ENCODE measurements at regions not wholly inside any gene's neighbourhood (a gene's known extent, or its start where the extent isn't known, plus 50 kb on each side); places are given as distances from the start of the nearest gene placed in this dataset.

DNA sequence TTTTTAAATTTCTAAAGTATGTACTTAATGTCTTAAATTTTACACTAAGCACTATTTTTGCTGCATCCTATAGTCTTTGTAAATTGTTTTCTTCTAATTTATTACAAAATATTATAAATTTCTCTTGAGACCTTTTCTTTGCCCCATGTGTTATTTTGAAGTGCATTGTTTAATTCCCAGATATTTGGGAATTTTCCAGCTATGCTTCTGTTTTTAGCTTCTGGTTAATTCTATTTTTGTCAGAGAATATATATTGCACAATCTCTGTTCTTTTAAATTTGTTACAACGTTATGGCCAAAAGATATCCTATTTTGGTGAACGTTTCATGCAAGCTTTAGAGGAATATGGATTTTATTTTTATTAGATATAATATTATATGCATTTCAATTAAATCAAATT, 917.4 kb upstream of the MIR17HG start:
- intact Hi-C loops (cut with DNase I) = loop anchor here (5.0 kb wide), 1 partner anchor 1733 kb away; no protein-coding TSS in a partner anchor

DNA sequence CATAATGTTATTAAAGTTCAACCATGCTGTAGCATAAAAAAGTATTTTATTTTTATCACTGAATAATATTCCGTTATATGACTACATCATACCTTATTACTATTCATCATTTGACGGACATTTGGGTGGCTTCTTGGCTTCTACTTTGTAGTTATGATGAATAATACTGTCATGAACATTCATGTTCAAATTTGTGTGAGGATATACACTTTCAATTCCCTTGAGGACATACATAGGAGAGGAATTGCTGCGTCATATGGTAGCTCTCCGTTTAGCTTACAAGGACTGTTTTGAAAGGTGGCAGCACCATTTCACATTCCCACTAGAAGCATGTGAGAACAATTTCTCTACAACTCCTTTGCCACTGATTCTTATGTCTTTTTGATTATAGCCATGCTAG, 910.8 kb upstream of the MIR17HG start:
- Histone ChIP-seq H3K27ac (no peak overlapping the region), H3K36me3 (no peaks in the 10 kb centered on the region), H3K4me3 (no peak overlapping the region), H3K4me1 (no peaks in the 10 kb centered on the region), H3K9me3 (no peaks in the 10 kb centered on the region), H3K27me3 (no peaks in the 10 kb centered on the region)
- intact Hi-C loops (cut with DNase I) = no loop called here
- TF ChIP-seq POLR2A (IDR thresholded peaks at IDR 0.05) = no peak
- TF ChIP-seq, protein P1, sequence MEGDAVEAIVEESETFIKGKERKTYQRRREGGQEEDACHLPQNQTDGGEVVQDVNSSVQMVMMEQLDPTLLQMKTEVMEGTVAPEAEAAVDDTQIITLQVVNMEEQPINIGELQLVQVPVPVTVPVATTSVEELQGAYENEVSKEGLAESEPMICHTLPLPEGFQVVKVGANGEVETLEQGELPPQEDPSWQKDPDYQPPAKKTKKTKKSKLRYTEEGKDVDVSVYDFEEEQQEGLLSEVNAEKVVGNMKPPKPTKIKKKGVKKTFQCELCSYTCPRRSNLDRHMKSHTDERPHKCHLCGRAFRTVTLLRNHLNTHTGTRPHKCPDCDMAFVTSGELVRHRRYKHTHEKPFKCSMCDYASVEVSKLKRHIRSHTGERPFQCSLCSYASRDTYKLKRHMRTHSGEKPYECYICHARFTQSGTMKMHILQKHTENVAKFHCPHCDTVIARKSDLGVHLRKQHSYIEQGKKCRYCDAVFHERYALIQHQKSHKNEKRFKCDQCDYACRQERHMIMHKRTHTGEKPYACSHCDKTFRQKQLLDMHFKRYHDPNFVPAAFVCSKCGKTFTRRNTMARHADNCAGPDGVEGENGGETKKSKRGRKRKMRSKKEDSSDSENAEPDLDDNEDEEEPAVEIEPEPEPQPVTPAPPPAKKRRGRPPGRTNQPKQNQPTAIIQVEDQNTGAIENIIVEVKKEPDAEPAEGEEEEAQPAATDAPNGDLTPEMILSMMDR (IDR thresholded peaks at IDR 0.05) = no peak
- no peak for TF ChIP-seq POLR2AphosphoS5 (IDR thresholded peaks at IDR 0.05; ENCODE audit: insufficient read depth in 1 of 2, low read depth in 1 of 2)
- no peak for DNase-seq (ENCODE audit: extremely low spot score in 2 of 2)

More for the DNA sequence above, 917.4 kb upstream of the MIR17HG start:
- Histone ChIP-seq H3K36me3 (no peaks in the 10 kb centered on the region), H3K4me1 (no peaks in the 10 kb centered on the region), H3K27me3 (no peaks in the 10 kb centered on the region), H3K9me3 (no peaks in the 10 kb centered on the region), H3K4me3 (no peak overlapping the region), H3K27ac (no peak overlapping the region)
- TF ChIP-seq POLR2AphosphoS5 (IDR thresholded peaks at IDR 0.05; ENCODE audit: insufficient read depth in 1 of 2, low read depth in 1 of 2) (no peak), POLR2A (IDR thresholded peaks at IDR 0.05) (no peak)
- TF ChIP-seq, protein P1 (IDR thresholded peaks at IDR 0.05) = no peak
- no peak for DNase-seq (ENCODE audit: extremely low spot score in 2 of 2)

DNA sequence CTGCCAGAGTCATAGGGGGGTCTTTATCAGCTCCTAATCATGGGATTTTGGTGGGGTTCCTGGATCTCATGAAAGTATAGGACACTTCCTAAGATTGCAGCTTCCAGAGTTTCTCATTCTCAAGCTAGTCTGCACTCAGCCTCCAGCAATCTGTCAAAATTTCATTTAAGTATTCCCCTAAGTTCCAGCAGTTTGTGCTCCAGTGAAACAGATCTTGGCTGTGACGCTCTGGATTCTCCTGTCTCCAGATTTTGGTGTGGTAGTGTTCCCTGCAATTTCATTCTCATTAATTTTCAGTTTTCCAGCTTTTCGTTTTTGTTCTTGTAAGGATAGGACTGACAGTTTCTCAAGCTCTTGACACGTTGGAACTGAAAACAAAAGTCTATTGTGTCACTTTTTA, 908.9 kb upstream of the MIR17HG start:
- H3K4me3 ChIP-seq = no peak overlapping the region

DNA sequence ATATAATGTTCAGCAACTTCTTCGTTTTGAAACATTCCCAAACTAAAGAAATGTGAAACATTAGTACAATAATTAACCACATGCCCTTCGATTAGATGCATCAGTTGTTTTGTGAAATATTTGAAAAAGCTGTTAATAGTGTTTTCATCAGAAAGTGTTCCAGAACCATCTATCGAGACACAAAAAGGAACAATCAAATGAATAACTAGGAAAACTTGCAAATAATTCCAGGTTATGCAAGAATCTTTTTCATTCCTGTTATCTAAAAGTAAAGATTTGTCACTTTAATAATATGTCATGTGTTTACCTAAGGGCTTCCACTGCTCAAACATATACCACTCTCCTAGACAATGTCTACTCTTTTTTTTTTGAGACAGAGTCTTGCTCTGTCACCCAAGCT, 904.2 kb upstream of the MIR17HG start:
- H3K36me3 ChIP-seq = no peaks in the 10 kb centered on the region
- no peak overlapping the region for H3K4me3 ChIP-seq
- H3K27ac ChIP-seq = no peak overlapping the region
- H3K4me1 ChIP-seq = peaks cover 6% of the 10 kb centered on the region
- no peaks in the 10 kb centered on the region for H3K9me3 ChIP-seq
- no peaks in the 10 kb centered on the region for H3K27me3 ChIP-seq
- intact Hi-C loops (cut with DNase I) = no loop called here
- DNase-seq (ENCODE audit: extremely low spot score in 2 of 2) = no peak
- TF ChIP-seq, protein P1 (IDR thresholded peaks at IDR 0.05) = no peak
- TF ChIP-seq POLR2A (IDR thresholded peaks at IDR 0.05) = no peak
- TF ChIP-seq POLR2AphosphoS5 (IDR thresholded peaks at IDR 0.05; ENCODE audit: insufficient read depth in 1 of 2, low read depth in 1 of 2) = no peak

More for the DNA sequence above, 908.9 kb upstream of the MIR17HG start:
- H3K27ac ChIP-seq = no peak overlapping the region
- TF ChIP-seq POLR2AphosphoS5 (IDR thresholded peaks at IDR 0.05; ENCODE audit: insufficient read depth in 1 of 2, low read depth in 1 of 2) (no peak), POLR2A (IDR thresholded peaks at IDR 0.05) (no peak)
- TF ChIP-seq, protein P1 (IDR thresholded peaks at IDR 0.05) = no peak
- H3K27me3 ChIP-seq = no peaks in the 10 kb centered on the region
- DNase-seq (ENCODE audit: extremely low spot score in 2 of 2) = no peak
- no peaks in the 10 kb centered on the region for H3K4me1 ChIP-seq
- intact Hi-C loops (cut with DNase I) = no loop called here
- H3K36me3 ChIP-seq = no peaks in the 10 kb centered on the region
- H3K9me3 ChIP-seq = no peaks in the 10 kb centered on the region

DNA sequence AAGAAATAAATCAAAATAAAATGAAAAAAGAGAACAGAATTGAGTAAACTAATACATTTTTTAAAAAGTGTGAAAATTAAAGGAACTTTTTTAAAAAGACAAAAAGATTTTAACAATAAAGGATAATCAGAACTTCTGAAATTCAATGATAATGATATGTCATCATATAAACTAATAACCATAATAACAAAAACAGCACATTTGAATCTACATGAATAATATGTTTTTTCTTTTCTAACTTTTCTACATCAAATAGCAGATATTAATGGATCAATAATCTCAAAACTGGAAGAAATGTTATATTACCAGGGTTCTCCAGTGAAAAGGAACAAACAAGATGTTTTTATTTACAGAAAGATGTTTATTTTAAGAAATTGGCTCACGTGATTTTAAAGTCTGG, 903.3 kb upstream of the MIR17HG start:
- intact Hi-C loops (cut with DNase I) = no loop called here
- Histone ChIP-seq H3K9me3 (no peaks in the 10 kb centered on the region), H3K4me3 (no peak overlapping the region), H3K36me3 (no peaks in the 10 kb centered on the region), H3K27me3 (no peaks in the 10 kb centered on the region), H3K27ac (no peak overlapping the region), H3K4me1 (peaks cover 6% of the 10 kb centered on the region)
- TF ChIP-seq POLR2A (IDR thresholded peaks at IDR 0.05) = no peak
- TF ChIP-seq POLR2AphosphoS5 (IDR thresholded peaks at IDR 0.05; ENCODE audit: insufficient read depth in 1 of 2, low read depth in 1 of 2) = no peak
- TF ChIP-seq, protein P1 (IDR thresholded peaks at IDR 0.05) = no peak
- no peak for DNase-seq (ENCODE audit: extremely low spot score in 2 of 2)

All from vagina (tissue), 2 donors.